ENCODE measurements at regions not wholly inside any gene's neighbourhood (a gene's known extent, or its start where the extent isn't known, plus 50 kb on each side); places are given as distances from the start of the nearest gene placed in this dataset.

- Histone ChIP-seq H3K27me3 (ENCODE audit: low read length) (peaks cover 41% of the 10 kb centered on the region), H3F3A (ENCODE audit: low read length, unreplicated experiment) (no peaks in the 10 kb centered on the region), H2AFZ (ENCODE audit: low read length) (no peak overlapping the region), H3K9me2 (replicated peaks; ENCODE audit: low read length) (0 out of 2 replicates have a peak, but pooled peaks cover 4% of the 10 kb centered on the region), H4K20me1 (ENCODE audit: low read length) (no peaks in the 10 kb centered on the region), H3K4me3 (ENCODE audit: low read length) (no peak overlapping the region), H3K27ac (ENCODE audit: low read length) (no peak overlapping the region), H3K36me3 (ENCODE audit: low read depth, low read length) (no peaks in the 10 kb centered on the region), H3K9me3 (ENCODE audit: low read length) (no peaks in the 10 kb centered on the region), H3K9ac (ENCODE audit: low read length) (no peak overlapping the region), H3K4me1 (ENCODE audit: insufficient read depth, low read length) (no peaks in the 10 kb centered on the region), H3K79me2 (ENCODE audit: low read length) (no peaks in the 10 kb centered on the region), H3K4me2 (ENCODE audit: low read length) (no peak overlapping the region)
- intact Hi-C loops (cut with micrococcal nuclease): no loop called here
- ChIA-PET POLR2A (ENCODE audit: unreplicated experiment) (no interaction called here), CTCF (no interaction called here)
- TF ChIP-seq EZH2 (IDR thresholded peaks at IDR 0.05; ENCODE audit: low read length, unreplicated experiment): no peak
- no peak for TF ChIP-seq EZH2phosphoT487 (IDR thresholded peaks at IDR 0.05; ENCODE audit: borderline replicate concordance, low read length)
- no peak for TF ChIP-seq CTCF (conservative IDR thresholded peaks at IDR 0.05; ENCODE audit: low read depth, low read length)
- no TSS peak for BruUV-seq (replicated peaks)
- ATAC-seq: no peak
- peak; percentile 43 for DNase-seq
Observed at GRCh38 chr10:76647301-76647700, 990.3 kb downstream of the KCNMA1 start.

- ChIA-PET POLR2A (ENCODE audit: unreplicated experiment) (no interaction called here), CTCF (no interaction called here)
- no peaks in the 10 kb centered on the region for H3F3A ChIP-seq (ENCODE audit: low read length, unreplicated experiment)
- TF ChIP-seq CTCF (conservative IDR thresholded peaks at IDR 0.05; ENCODE audit: low read depth, low read length) (no peak), EZH2phosphoT487 (IDR thresholded peaks at IDR 0.05; ENCODE audit: borderline replicate concordance, low read length) (no peak), EZH2 (IDR thresholded peaks at IDR 0.05; ENCODE audit: low read length, unreplicated experiment) (no peak)
- DNase-seq (no peak), ATAC-seq (no peak)
- BruUV-seq (replicated peaks): no TSS peak
- H4K20me1 ChIP-seq (ENCODE audit: low read length): no peaks in the 10 kb centered on the region
- H2AFZ ChIP-seq (ENCODE audit: low read length): no peak overlapping the region
- H3K4me2 ChIP-seq (ENCODE audit: low read length): no peak overlapping the region
- 0 out of 2 replicates have a peak, but pooled peaks cover 4% of the 10 kb centered on the region for H3K9me2 ChIP-seq (replicated peaks; ENCODE audit: low read length)
- H3K27ac ChIP-seq (ENCODE audit: low read length): no peak overlapping the region
- no peaks in the 10 kb centered on the region for H3K9me3 ChIP-seq (ENCODE audit: low read length)
- H3K27me3 ChIP-seq (ENCODE audit: low read length): peaks cover 38% of the 10 kb centered on the region
- no peaks in the 10 kb centered on the region for H3K79me2 ChIP-seq (ENCODE audit: low read length)
- intact Hi-C loops (cut with micrococcal nuclease): no loop called here
- H3K4me3 ChIP-seq (ENCODE audit: low read length): no peak overlapping the region
- H3K9ac ChIP-seq (ENCODE audit: low read length): no peak overlapping the region
- no peaks in the 10 kb centered on the region for H3K4me1 ChIP-seq (ENCODE audit: insufficient read depth, low read length)
- H3K36me3 ChIP-seq (ENCODE audit: low read depth, low read length): no peaks in the 10 kb centered on the region
Observed at GRCh38 chr10:76645341-76645740, 992.3 kb downstream of the KCNMA1 start.

- Histone ChIP-seq H3K4me1 (ENCODE audit: insufficient read depth, low read length) (no peaks in the 10 kb centered on the region), H3K4me3 (ENCODE audit: low read length) (no peak overlapping the region), H3K4me2 (ENCODE audit: low read length) (no peak overlapping the region), H3K9ac (ENCODE audit: low read length) (no peak overlapping the region), H3K36me3 (ENCODE audit: low read depth, low read length) (no peaks in the 10 kb centered on the region), H3K27ac (ENCODE audit: low read length) (no peak overlapping the region), H3F3A (ENCODE audit: low read length, unreplicated experiment) (no peaks in the 10 kb centered on the region), H3K79me2 (ENCODE audit: low read length) (no peaks in the 10 kb centered on the region), H3K27me3 (ENCODE audit: low read length) (peaks cover 38% of the 10 kb centered on the region), H3K9me3 (ENCODE audit: low read length) (no peaks in the 10 kb centered on the region), H4K20me1 (ENCODE audit: low read length) (no peaks in the 10 kb centered on the region), H3K9me2 (replicated peaks; ENCODE audit: low read length) (0 out of 2 replicates have a peak, but pooled peaks cover 3% of the 10 kb centered on the region), H2AFZ (ENCODE audit: low read length) (no peak overlapping the region)
- ChIA-PET POLR2A (ENCODE audit: unreplicated experiment) (no interaction called here), CTCF (no interaction called here)
- intact Hi-C loops (cut with micrococcal nuclease): no loop called here
- TF ChIP-seq EZH2 (IDR thresholded peaks at IDR 0.05; ENCODE audit: low read length, unreplicated experiment) (no peak), CTCF (conservative IDR thresholded peaks at IDR 0.05; ENCODE audit: low read depth, low read length) (no peak), EZH2phosphoT487 (IDR thresholded peaks at IDR 0.05; ENCODE audit: borderline replicate concordance, low read length) (no peak)
- no TSS peak for BruUV-seq (replicated peaks)
- DNase-seq (peak; percentile 24), ATAC-seq (no peak)
Observed at GRCh38 chr10:76644476-76644875, 993.1 kb downstream of the KCNMA1 start.
